Lower leg skin (tissue), 3 donors: ENCODE measurements at regions not wholly inside any gene's neighbourhood (a gene's known extent, or its start where the extent isn't known, plus 50 kb on each side); places are given as distances from the start of the nearest gene placed in this dataset.

Source experiments
- CTCF ChIP-seq, 3 donors: fragments of 450-650 bp; IDR thresholded peaks; one replicate each; pipeline ENCODE4 v1.5.1; 2016; ENCODE audit warnings: antibody characterized with exemption in 3 of 3, mild to moderate bottlenecking in 3 of 3, moderate library complexity in 2 of 3
- POLR2A ChIP-seq, 2 donors: fragments of 450-650 bp; IDR thresholded peaks; one replicate each; pipeline ENCODE4 v1.6.1; 2016 to 2017; ENCODE audit warnings: antibody characterized with exemption in 2 of 2, mild to moderate bottlenecking in 1 of 2, moderate library complexity in 1 of 2

- TF ChIP-seq CTCF (IDR thresholded peaks at IDR 0.05): no peak
- no peak for TF ChIP-seq POLR2A (IDR thresholded peaks at IDR 0.05)
Observed at GRCh38 chr2:22500555-22500935, 884.4 kb upstream of the KLHL29 start.
